HEK293 (cell line): ENCODE measurements at regions not wholly inside any gene's neighbourhood (a gene's known extent, or its start where the extent isn't known, plus 50 kb on each side); places are given as distances from the start of the nearest gene placed in this dataset.

Experiments
- CTCF ChIA-PET: fragments of 350-600 bp; formaldehyde crosslinking; extraction: SDS; loops from one replicate; lab custom pipeline; 2021; ENCODE audit warnings: antibody characterized with exemption; lab: Yijun Ruan, JAX
- POLR2A ChIA-PET: fragments of 300-600 bp; formaldehyde crosslinking; extraction: SDS; loops from one replicate; lab custom pipeline; 2020; ENCODE audit warnings: antibody characterized with exemption, inconsistent platforms; lab: Yijun Ruan, JAX
- H3K27ac ChIP-seq: fragments of 200-500 bp; sonication (Bioruptor generic); 2 replicates; pipeline ENCODE4 v1.5.1; 2014; ENCODE audit warnings: low read depth, low read length, control low read depth, inconsistent platforms; ENCODE audit errors: extremely low read depth
- H3K36me3 ChIP-seq, 2 experiments: fragments of 200-500 bp in 1 of 2; sonication (Bioruptor generic) in 1 of 2; 1 replicate in 1 of 2; 2 replicates in 1 of 2; pipeline ENCODE4 v1.5.1; 2014 to 2017; ENCODE audit warnings: inconsistent platforms in 2 of 2, low read length in 2 of 2; ENCODE audit not compliant: control insufficient read depth in 2 of 2, insufficient read depth in 1 of 2
- H3K4me1 ChIP-seq: fragments of 200-500 bp; sonication (Bioruptor generic); 2 replicates; pipeline ENCODE4 v1.5.1; 2014; ENCODE audit warnings: mild to moderate bottlenecking, low read length, inconsistent platforms; ENCODE audit not compliant: control insufficient read depth, insufficient read depth
- H3K4me3 ChIP-seq: 2 replicates; pipeline ENCODE4 v1.5.1; 2011; ENCODE audit warnings: low read depth, mild to moderate bottlenecking, control low read depth, low read length, moderate library complexity
- H3K9me3 ChIP-seq: fragments of 200-500 bp; sonication (Bioruptor generic); 2 replicates; pipeline ENCODE4 v1.5.1; 2014; ENCODE audit warnings: low read depth, low read length, inconsistent platforms; ENCODE audit not compliant: control insufficient read depth, insufficient read depth
- BCL6B ChIP-seq: fragments of 450-650 bp; formaldehyde crosslinking; IDR thresholded peaks from 2 replicates; pipeline ENCODE4 v1.5.1; 2017; ENCODE audit warnings: missing biosample characterization, missing genetic modification characterization
- GFI1B ChIP-seq: fragments of 450-650 bp; formaldehyde crosslinking; IDR thresholded peaks from 2 replicates; pipeline ENCODE4 v1.5.1; 2016; ENCODE audit warnings: missing biosample characterization, missing genetic modification characterization
- HIC1 ChIP-seq: fragments of 450-650 bp; formaldehyde crosslinking; IDR thresholded peaks from 2 replicates; pipeline ENCODE4 v1.5.1; 2016; ENCODE audit warnings: missing biosample characterization, missing genetic modification characterization
- KLF16 ChIP-seq: fragments of 450-650 bp; formaldehyde crosslinking; IDR thresholded peaks from 2 replicates; pipeline ENCODE4 v1.5.1; 2017; ENCODE audit warnings: missing biosample characterization, missing genetic modification characterization
- YY2 ChIP-seq: fragments of 450-650 bp; formaldehyde crosslinking; IDR thresholded peaks from 2 replicates; pipeline ENCODE4 v1.5.1; 2016; ENCODE audit warnings: missing biosample characterization, missing genetic modification characterization
- ZNF148 ChIP-seq: fragments of 450-650 bp; formaldehyde crosslinking; IDR thresholded peaks from 2 replicates; pipeline ENCODE4 v1.5.0; 2017; ENCODE audit warnings: missing biosample characterization, missing genetic modification characterization, borderline replicate concordance
- ZNF248 ChIP-seq: fragments of 450-650 bp; formaldehyde crosslinking; IDR thresholded peaks from 2 replicates; pipeline ENCODE4 v1.5.1; 2017; ENCODE audit warnings: missing biosample characterization, missing genetic modification characterization
- ZNF433 ChIP-seq: fragments of 450-650 bp; formaldehyde crosslinking; IDR thresholded peaks from 2 replicates; pipeline ENCODE4 v1.5.1; 2016; ENCODE audit warnings: missing biosample characterization, missing genetic modification characterization, low read depth
- ZNF560 ChIP-seq: fragments of 450-650 bp; formaldehyde crosslinking; IDR thresholded peaks from 2 replicates; pipeline ENCODE4 v1.5.1; 2017; ENCODE audit warnings: missing biosample characterization, missing genetic modification characterization, borderline replicate concordance
- ZNF580 ChIP-seq: fragments of 450-650 bp; formaldehyde crosslinking; IDR thresholded peaks from 2 replicates; pipeline ENCODE4 v1.5.1; 2016; ENCODE audit warnings: missing biosample characterization, missing genetic modification characterization
- ZNF624 ChIP-seq: fragments of 450-650 bp; formaldehyde crosslinking; IDR thresholded peaks from 2 replicates; pipeline ENCODE4 v1.5.1; 2017; ENCODE audit warnings: missing biosample characterization, missing genetic modification characterization
- ZNF639 ChIP-seq: fragments of 450-650 bp; formaldehyde crosslinking; IDR thresholded peaks from 2 replicates; pipeline ENCODE4 v1.5.1; 2016; ENCODE audit warnings: missing biosample characterization, missing genetic modification characterization
- ZNF701 ChIP-seq: fragments of 450-650 bp; formaldehyde crosslinking; IDR thresholded peaks from 2 replicates; pipeline ENCODE4 v1.5.1; 2016; ENCODE audit warnings: missing biosample characterization, missing genetic modification characterization
- ZNF843 ChIP-seq: fragments of 450-650 bp; formaldehyde crosslinking; IDR thresholded peaks from 2 replicates; pipeline ENCODE4 v1.5.1; 2016; ENCODE audit warnings: missing biosample characterization, missing genetic modification characterization

- ChIA-PET POLR2A (no interaction called here), CTCF (no interaction called here)
- Histone ChIP-seq H3K36me3 (no peaks in the 10 kb centered on the region), H3K4me3 (no peak overlapping the region), H3K9me3 (no peaks in the 10 kb centered on the region), H3K4me1 (no peaks in the 10 kb centered on the region), H3K27ac (no peak overlapping the region)
- TF ChIP-seq ZNF624 = no peak
- no peak for TF ChIP-seq ZNF843 (tag by site-specific recombination)
- TF ChIP-seq ZNF580 (tag by site-specific recombination) = no peak
- TF ChIP-seq HIC1 = no peak
- no peak for TF ChIP-seq ZNF701 (tag by site-specific recombination)
- TF ChIP-seq ZNF148 (tag by site-specific recombination) = no peak
- no peak for TF ChIP-seq KLF16 (tag by site-specific recombination)
- TF ChIP-seq, all 188 proteins: peak for 0
Observed at GRCh38 chr11:109968299-109968698, 124.9 kb upstream of the ZC3H12C start.

- CTCF ChIA-PET = interaction anchor here (0.9 kb wide), 1 partner anchor 30 kb away, joined by 5 read pairs; no protein-coding TSS in a partner anchor
- no peaks in the 10 kb centered on the region for H3K36me3 ChIP-seq
- POLR2A ChIA-PET = no interaction called here
- no peak for TF ChIP-seq HIC1
- TF ChIP-seq ZNF639 (tag by site-specific recombination) = no peak
- no peak for TF ChIP-seq ZNF248 (tag by site-specific recombination)
- no peak for TF ChIP-seq YY2 (tag by site-specific recombination)
- no peak for TF ChIP-seq ZNF560 (tag by site-specific recombination)
- no peak for TF ChIP-seq GFI1B (tag by site-specific recombination)
- no peak for TF ChIP-seq BCL6B (tag by site-specific recombination)
- no peak for TF ChIP-seq ZNF433
- TF ChIP-seq, all 188 proteins: peak for 0
- H3K9me3 ChIP-seq = no peaks in the 10 kb centered on the region
- no peak overlapping the region for H3K4me3 ChIP-seq
- no peak overlapping the region for H3K27ac ChIP-seq
- no peaks in the 10 kb centered on the region for H3K4me1 ChIP-seq
Observed at GRCh38 chr11:109968781-109969180, 124.4 kb upstream of the ZC3H12C start.
